Kidney (tissue), 13 donors: ENCODE measurements at regions not wholly inside any gene's neighbourhood (a gene's known extent, or its start where the extent isn't known, plus 50 kb on each side); places are given as distances from the start of the nearest gene placed in this dataset.

ENCODE experiments used
- DNase-seq, 5 donors: peaks; one replicate each; pipeline ENCODE4 v3.0.0-alpha.2; 2013 to 2020
- FAIRE-seq: peaks from 2 replicates; lab custom pipeline; 2012; peaks lifted over from hg19 to GRCh38; lab: Jason Lieb, UNC
- H3K27ac ChIP-seq, 2 donors: one replicate each; pipeline ENCODE4 v1.7.0; 2013; ENCODE audit warnings: low read depth in 2 of 2, low read length in 2 of 2, inconsistent platforms in 1 of 2
- H3K27me3 ChIP-seq: one replicate; pipeline ENCODE4 v1.7.1; 2013; ENCODE audit warnings: low read length, inconsistent platforms; ENCODE audit not compliant: control insufficient read depth, insufficient read depth
- H3K36me3 ChIP-seq, 3 donors: one replicate each; pipeline versions ENCODE4 v1.7.0 to v1.7.1; 2013; ENCODE audit warnings: low read length in 3 of 3, control low read depth in 1 of 3, inconsistent platforms in 1 of 3; ENCODE audit not compliant: insufficient read depth in 3 of 3, control insufficient read depth in 2 of 3
- H3K4me1 ChIP-seq, 3 donors: one replicate each; pipeline versions ENCODE4 v1.7.0 to v1.7.1; 2013; ENCODE audit warnings: low read length in 3 of 3, inconsistent platforms in 1 of 3, low read depth in 1 of 3; ENCODE audit not compliant: control insufficient read depth in 2 of 3, insufficient read depth in 2 of 3
- H3K4me3 ChIP-seq, 3 donors: one replicate each; pipeline versions ENCODE4 v1.7.0 to v1.8.1; 2013; ENCODE audit warnings: low read length in 3 of 3, control low read depth in 1 of 3, inconsistent platforms in 1 of 3
- H3K9ac ChIP-seq, 3 donors: one replicate each; pipeline versions ENCODE4 v1.7.0 to v1.7.1; 2013; ENCODE audit warnings: low read length in 3 of 3, control low read depth in 1 of 3, inconsistent platforms in 1 of 3
- H3K9me3 ChIP-seq, 3 donors: one replicate each; pipeline versions ENCODE4 v1.7.0 to v1.7.1; 2013; ENCODE audit warnings: low read length in 3 of 3, control low read depth in 1 of 3, inconsistent platforms in 1 of 3; ENCODE audit not compliant: control insufficient read depth in 2 of 3, insufficient read depth in 1 of 3
- intact Hi-C: fragments of 100-400 bp; cut with DNase I; formaldehyde crosslinking; loops from one replicate; pipeline ENCODE4 v1.11.1; 2022
- TF ChIP-seq, protein P1 (sequence below): IDR thresholded peaks from 3 replicates; pipeline ENCODE4 v1.5.1; 2012; ENCODE audit warnings: mild to moderate bottlenecking, moderate library complexity, borderline replicate concordance; ENCODE audit not compliant: insufficient read depth; ENCODE audit errors: extremely low read depth
- donor health status: control.
- donor health status: control.
- donor health status: control.
- donor health status: control.
- donor health status: control.
- donor health status: DM: yes; HTN: yes; CAD: no.
- donor health status: Normal renal cell carcinoma (clear cell type).

DNA sequence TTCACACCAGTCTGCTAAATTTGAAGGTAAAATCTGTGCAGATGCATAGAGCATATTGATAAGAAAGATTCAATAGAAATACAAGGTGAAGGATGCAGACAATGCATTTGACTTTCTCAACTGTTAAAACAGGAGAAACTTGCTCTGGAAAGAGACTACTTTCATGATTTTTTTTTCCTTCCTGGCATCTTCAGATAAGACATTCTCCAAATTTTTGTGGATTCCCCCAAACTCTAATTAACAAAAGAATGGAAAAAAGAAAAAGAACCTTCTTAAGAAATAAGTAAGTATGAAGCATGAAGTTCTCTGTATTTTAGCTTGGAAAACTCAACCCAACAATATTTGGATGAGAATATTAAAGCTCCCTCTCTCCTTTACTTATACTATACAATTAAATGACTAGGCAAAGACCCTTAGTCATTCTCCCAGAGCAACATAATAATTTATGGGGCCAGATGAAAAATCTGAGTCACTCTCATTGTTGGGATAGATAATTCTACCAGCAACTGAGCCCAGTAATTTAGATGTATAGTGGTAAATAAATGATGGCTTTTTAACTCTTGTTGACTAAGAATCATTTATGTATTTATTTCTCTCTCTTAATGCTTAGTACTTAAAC, 298.7 kb upstream of the COL3A1 start:
- intact Hi-C loops, result no loop called here
- no peak overlapping the region for H3K9ac ChIP-seq

DNA sequence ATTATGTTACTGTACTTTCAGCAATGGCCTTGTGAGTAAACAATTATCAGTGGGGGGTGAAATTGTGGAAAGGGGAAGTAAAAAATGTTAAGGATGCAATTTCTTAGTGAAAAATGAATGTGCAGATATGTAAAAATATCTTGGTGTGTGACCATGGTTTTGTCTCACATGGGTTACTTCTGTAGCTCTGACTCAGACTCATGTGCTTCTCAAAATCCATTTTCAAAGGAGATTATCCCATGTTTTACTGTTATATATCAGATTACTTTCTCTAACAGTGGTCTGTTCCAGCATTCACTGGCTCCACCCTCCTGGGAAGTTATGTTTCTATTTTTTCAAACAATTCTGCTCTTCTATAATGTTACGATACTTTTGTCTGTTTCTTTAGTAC, 298.2 kb upstream of the COL3A1 start:
- no peaks in the 10 kb centered on the region for H3K27me3 ChIP-seq
- no peaks in the 10 kb centered on the region for H3K4me1 ChIP-seq
- FAIRE-seq, result no peak
- no peak for DNase-seq
- no peak overlapping the region for H3K4me3 ChIP-seq
- no peak overlapping the region for H3K9ac ChIP-seq
- H3K9me3 ChIP-seq, result no peaks in the 10 kb centered on the region
- no peak overlapping the region for H3K27ac ChIP-seq
- intact Hi-C loops, result no loop called here
- no peaks in the 10 kb centered on the region for H3K36me3 ChIP-seq
- TF ChIP-seq, protein P1, sequence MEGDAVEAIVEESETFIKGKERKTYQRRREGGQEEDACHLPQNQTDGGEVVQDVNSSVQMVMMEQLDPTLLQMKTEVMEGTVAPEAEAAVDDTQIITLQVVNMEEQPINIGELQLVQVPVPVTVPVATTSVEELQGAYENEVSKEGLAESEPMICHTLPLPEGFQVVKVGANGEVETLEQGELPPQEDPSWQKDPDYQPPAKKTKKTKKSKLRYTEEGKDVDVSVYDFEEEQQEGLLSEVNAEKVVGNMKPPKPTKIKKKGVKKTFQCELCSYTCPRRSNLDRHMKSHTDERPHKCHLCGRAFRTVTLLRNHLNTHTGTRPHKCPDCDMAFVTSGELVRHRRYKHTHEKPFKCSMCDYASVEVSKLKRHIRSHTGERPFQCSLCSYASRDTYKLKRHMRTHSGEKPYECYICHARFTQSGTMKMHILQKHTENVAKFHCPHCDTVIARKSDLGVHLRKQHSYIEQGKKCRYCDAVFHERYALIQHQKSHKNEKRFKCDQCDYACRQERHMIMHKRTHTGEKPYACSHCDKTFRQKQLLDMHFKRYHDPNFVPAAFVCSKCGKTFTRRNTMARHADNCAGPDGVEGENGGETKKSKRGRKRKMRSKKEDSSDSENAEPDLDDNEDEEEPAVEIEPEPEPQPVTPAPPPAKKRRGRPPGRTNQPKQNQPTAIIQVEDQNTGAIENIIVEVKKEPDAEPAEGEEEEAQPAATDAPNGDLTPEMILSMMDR, result no peak

More for the DNA sequence above, 298.7 kb upstream of the COL3A1 start:
- H3K9me3 ChIP-seq, result no peaks in the 10 kb centered on the region
- DNase-seq (no peak), FAIRE-seq (no peak)
- no peaks in the 10 kb centered on the region for H3K4me1 ChIP-seq
- H3K27me3 ChIP-seq, result no peaks in the 10 kb centered on the region
- no peaks in the 10 kb centered on the region for H3K36me3 ChIP-seq
- no peak overlapping the region for H3K27ac ChIP-seq
- no peak overlapping the region for H3K4me3 ChIP-seq
- TF ChIP-seq, protein P1, result no peak

DNA sequence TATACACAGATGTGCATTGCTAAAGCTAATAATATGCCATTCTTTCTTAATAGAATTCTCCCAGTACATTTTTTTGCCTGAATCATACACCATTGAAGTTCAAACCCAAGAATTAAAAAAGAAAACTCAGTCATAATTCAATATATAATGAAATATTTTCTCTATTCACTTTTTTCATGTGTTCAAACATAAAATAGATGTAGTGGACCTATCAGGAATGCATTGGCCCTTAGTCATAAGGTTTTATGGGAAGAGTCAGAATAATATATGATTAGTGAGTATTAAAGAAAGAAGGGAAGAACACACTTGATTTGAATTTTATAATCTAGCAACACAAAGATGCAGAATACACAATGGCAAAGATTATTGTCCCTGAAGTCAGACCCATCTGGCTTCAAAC, 297.0 kb upstream of the COL3A1 start:
- Histone ChIP-seq H3K9ac (no peak overlapping the region), H3K27ac (no peak overlapping the region), H3K36me3 (no peaks in the 10 kb centered on the region), H3K9me3 (no peaks in the 10 kb centered on the region), H3K27me3 (no peaks in the 10 kb centered on the region), H3K4me3 (no peak overlapping the region), H3K4me1 (no peaks in the 10 kb centered on the region)
- intact Hi-C loops, result no loop called here
- FAIRE-seq (no peak), DNase-seq (no peak)
- TF ChIP-seq, protein P1, result no peak

DNA sequence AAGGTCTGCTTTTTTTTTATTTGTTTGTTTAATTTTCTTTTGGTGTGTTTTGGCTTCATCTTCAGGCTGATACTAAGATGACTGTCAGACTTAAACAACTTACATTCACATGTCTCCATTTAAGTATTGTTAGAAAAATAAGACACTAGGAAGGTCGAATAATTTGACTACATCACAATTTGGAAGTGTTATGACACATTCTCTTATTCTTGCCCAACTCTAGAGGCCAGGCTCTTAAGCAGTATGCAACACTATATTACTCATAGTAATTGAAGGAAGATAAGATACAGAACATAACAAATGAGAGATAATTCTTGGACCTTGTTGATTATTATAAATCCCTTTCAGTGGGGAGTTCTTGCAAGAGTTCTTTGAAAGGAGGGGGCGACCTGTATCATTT, 295.3 kb upstream of the COL3A1 start:
- DNase-seq, result no peak
- intact Hi-C loops, result no loop called here
- FAIRE-seq, result no peak

More for the DNA sequence above, 295.3 kb upstream of the COL3A1 start:
- H3K27me3 ChIP-seq, result no peaks in the 10 kb centered on the region
- H3K36me3 ChIP-seq, result no peaks in the 10 kb centered on the region
- TF ChIP-seq, protein P1, result no peak
- no peak overlapping the region for H3K27ac ChIP-seq
- H3K9me3 ChIP-seq, result peaks cover 0 to 4% (median 0%) of the 10 kb centered on the region in 3 donors
- H3K4me3 ChIP-seq, result no peak overlapping the region
- H3K4me1 ChIP-seq, result no peaks in the 10 kb centered on the region
- H3K9ac ChIP-seq, result no peak overlapping the region
